ENCODE measurements at regions not wholly inside any gene's neighbourhood (a gene's known extent, or its start where the extent isn't known, plus 50 kb on each side); places are given as distances from the start of the nearest gene placed in this dataset.

DNA sequence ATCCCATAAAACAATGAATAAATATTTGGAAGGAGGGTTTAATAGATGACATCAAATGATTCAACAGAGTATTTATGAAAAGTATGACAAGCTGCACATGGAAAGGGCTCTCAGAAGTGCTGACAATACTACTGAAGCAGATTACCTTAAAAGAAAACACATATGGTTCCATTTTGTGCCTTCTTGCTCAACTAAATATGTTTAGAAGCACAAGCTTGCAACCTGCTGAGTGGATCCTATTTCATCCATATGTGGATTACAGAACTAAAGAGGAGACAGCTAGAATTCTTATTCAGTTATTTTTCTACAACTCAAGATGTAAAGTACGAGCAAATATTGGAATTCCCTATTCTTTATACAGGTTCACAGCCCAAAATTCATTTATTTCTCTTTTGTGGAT is 340.6 kb downstream of the TFEC start:
- Histone ChIP-seq H3F3A (ENCODE audit: insufficient read depth, low read length) (no peaks in the 10 kb centered on the region), H3K27ac (ENCODE audit: low read depth, low read length, poor library complexity, severe bottlenecking) (no peak overlapping the region), H3K36me3 (ENCODE audit: insufficient read depth, low read length) (no peaks in the 10 kb centered on the region), H3K4me3 (ENCODE audit: low read depth, low read length, poor library complexity, severe bottlenecking) (no peak overlapping the region), H3K9me3 (ENCODE audit: low read length) (no peaks in the 10 kb centered on the region), H3K4me1 (ENCODE audit: insufficient read depth, low read length, severe bottlenecking) (no peaks in the 10 kb centered on the region), H2AFZ (ENCODE audit: low read length) (no peak overlapping the region), H4K20me1 (ENCODE audit: insufficient read depth, low read length) (no peaks in the 10 kb centered on the region), H3K4me2 (ENCODE audit: low read length) (no peak overlapping the region), H3K79me2 (ENCODE audit: insufficient read depth, low read length) (no peaks in the 10 kb centered on the region), H3K27me3 (ENCODE audit: insufficient read depth, low read length) (no peaks in the 10 kb centered on the region), H3K9ac (ENCODE audit: low read length) (no peak overlapping the region), H3K9me2 (ENCODE audit: low read depth, low read length) (no peaks in the 10 kb centered on the region)
- TF ChIP-seq EZH2 (IDR thresholded peaks at IDR 0.05; ENCODE audit: borderline replicate concordance, low read length) = no peak
- TF ChIP-seq, protein P1, sequence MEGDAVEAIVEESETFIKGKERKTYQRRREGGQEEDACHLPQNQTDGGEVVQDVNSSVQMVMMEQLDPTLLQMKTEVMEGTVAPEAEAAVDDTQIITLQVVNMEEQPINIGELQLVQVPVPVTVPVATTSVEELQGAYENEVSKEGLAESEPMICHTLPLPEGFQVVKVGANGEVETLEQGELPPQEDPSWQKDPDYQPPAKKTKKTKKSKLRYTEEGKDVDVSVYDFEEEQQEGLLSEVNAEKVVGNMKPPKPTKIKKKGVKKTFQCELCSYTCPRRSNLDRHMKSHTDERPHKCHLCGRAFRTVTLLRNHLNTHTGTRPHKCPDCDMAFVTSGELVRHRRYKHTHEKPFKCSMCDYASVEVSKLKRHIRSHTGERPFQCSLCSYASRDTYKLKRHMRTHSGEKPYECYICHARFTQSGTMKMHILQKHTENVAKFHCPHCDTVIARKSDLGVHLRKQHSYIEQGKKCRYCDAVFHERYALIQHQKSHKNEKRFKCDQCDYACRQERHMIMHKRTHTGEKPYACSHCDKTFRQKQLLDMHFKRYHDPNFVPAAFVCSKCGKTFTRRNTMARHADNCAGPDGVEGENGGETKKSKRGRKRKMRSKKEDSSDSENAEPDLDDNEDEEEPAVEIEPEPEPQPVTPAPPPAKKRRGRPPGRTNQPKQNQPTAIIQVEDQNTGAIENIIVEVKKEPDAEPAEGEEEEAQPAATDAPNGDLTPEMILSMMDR (IDR thresholded peaks at IDR 0.05; ENCODE audit: low read length) = no peak

DNA sequence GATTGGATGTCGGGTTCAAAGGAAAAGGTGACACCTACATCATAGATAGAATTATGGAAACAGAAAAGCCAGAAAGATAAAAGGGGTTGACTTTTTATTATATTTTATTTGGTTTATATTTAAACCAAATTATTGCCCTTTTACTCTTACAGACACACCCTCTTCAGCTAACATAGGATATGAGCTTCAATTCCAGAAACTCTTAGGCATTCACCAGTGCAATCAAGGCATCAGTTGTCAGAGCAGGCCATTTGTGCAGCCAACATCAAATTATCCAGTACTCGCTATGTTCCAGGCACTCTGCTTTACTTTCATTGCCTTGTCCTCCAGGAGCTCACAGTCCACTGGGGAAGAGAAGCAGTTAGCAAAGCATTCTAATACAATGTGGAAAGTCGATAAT is 347.5 kb downstream of the TFEC start:
- Histone ChIP-seq H2AFZ (ENCODE audit: low read length) (no peak overlapping the region), H3K79me2 (ENCODE audit: insufficient read depth, low read length) (no peaks in the 10 kb centered on the region), H3K4me3 (ENCODE audit: low read depth, low read length, poor library complexity, severe bottlenecking) (no peak overlapping the region), H3K9ac (ENCODE audit: low read length) (no peak overlapping the region), H3K36me3 (ENCODE audit: insufficient read depth, low read length) (no peaks in the 10 kb centered on the region), H3K9me2 (ENCODE audit: low read depth, low read length) (no peaks in the 10 kb centered on the region), H3F3A (ENCODE audit: insufficient read depth, low read length) (no peaks in the 10 kb centered on the region), H3K4me2 (ENCODE audit: low read length) (no peak overlapping the region), H3K9me3 (ENCODE audit: low read length) (no peaks in the 10 kb centered on the region), H3K27ac (ENCODE audit: low read depth, low read length, poor library complexity, severe bottlenecking) (no peak overlapping the region), H3K27me3 (ENCODE audit: insufficient read depth, low read length) (no peaks in the 10 kb centered on the region), H3K4me1 (ENCODE audit: insufficient read depth, low read length, severe bottlenecking) (no peaks in the 10 kb centered on the region), H4K20me1 (ENCODE audit: insufficient read depth, low read length) (no peaks in the 10 kb centered on the region)
- TF ChIP-seq, protein P1 (IDR thresholded peaks at IDR 0.05; ENCODE audit: low read length) = no peak
- TF ChIP-seq EZH2 (IDR thresholded peaks at IDR 0.05; ENCODE audit: borderline replicate concordance, low read length) = no peak

DNA sequence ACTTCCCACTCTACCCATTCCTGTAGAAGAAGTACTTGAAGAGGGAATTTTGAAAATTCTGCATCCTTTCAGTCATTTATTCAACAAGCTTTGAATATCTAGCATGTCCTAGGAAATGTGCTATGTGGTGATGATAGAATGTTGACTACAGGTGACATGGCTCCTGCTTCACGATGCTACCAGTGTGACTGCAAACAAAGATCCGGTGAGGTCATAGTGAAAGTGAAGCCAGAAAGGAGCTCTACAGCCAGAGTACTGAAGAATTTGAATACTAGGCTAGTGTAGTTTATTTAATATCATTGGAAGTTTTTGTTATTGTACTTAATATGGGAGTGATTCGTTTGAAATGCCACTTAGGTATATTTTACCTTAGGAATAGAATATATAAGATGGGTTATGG is 348.1 kb downstream of the TFEC start:
- TF ChIP-seq, protein P1 (IDR thresholded peaks at IDR 0.05; ENCODE audit: low read length) = no peak
- TF ChIP-seq EZH2 (IDR thresholded peaks at IDR 0.05; ENCODE audit: borderline replicate concordance, low read length) = no peak
- no peaks in the 10 kb centered on the region for H3K4me1 ChIP-seq (ENCODE audit: insufficient read depth, low read length, severe bottlenecking)
- H2AFZ ChIP-seq (ENCODE audit: low read length) = no peak overlapping the region

More for the DNA sequence above, 348.1 kb downstream of the TFEC start:
- no peak overlapping the region for H3K9ac ChIP-seq (ENCODE audit: low read length)
- H4K20me1 ChIP-seq (ENCODE audit: insufficient read depth, low read length) = no peaks in the 10 kb centered on the region
- no peak overlapping the region for H3K27ac ChIP-seq (ENCODE audit: low read depth, low read length, poor library complexity, severe bottlenecking)
- H3K27me3 ChIP-seq (ENCODE audit: insufficient read depth, low read length) = no peaks in the 10 kb centered on the region
- H3K4me2 ChIP-seq (ENCODE audit: low read length) = no peak overlapping the region
- no peaks in the 10 kb centered on the region for H3K9me3 ChIP-seq (ENCODE audit: low read length)
- no peaks in the 10 kb centered on the region for H3K36me3 ChIP-seq (ENCODE audit: insufficient read depth, low read length)
- H3K4me3 ChIP-seq (ENCODE audit: low read depth, low read length, poor library complexity, severe bottlenecking) = no peak overlapping the region
- H3K79me2 ChIP-seq (ENCODE audit: insufficient read depth, low read length) = no peaks in the 10 kb centered on the region
- H3K9me2 ChIP-seq (ENCODE audit: low read depth, low read length) = no peaks in the 10 kb centered on the region
- no peaks in the 10 kb centered on the region for H3F3A ChIP-seq (ENCODE audit: insufficient read depth, low read length)

All from OCI-LY1 (cell line).